ENCODE measurements at regions not wholly inside any gene's neighbourhood (a gene's known extent, or its start where the extent isn't known, plus 50 kb on each side); places are given as distances from the start of the nearest gene placed in this dataset.

GRCh38 chr16:8474587-8474986, 115.7 kb downstream of the TMEM114 start:
- TF ChIP-seq, protein P1, sequence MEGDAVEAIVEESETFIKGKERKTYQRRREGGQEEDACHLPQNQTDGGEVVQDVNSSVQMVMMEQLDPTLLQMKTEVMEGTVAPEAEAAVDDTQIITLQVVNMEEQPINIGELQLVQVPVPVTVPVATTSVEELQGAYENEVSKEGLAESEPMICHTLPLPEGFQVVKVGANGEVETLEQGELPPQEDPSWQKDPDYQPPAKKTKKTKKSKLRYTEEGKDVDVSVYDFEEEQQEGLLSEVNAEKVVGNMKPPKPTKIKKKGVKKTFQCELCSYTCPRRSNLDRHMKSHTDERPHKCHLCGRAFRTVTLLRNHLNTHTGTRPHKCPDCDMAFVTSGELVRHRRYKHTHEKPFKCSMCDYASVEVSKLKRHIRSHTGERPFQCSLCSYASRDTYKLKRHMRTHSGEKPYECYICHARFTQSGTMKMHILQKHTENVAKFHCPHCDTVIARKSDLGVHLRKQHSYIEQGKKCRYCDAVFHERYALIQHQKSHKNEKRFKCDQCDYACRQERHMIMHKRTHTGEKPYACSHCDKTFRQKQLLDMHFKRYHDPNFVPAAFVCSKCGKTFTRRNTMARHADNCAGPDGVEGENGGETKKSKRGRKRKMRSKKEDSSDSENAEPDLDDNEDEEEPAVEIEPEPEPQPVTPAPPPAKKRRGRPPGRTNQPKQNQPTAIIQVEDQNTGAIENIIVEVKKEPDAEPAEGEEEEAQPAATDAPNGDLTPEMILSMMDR (IDR thresholded peaks at IDR 0.05): no peak
- no peak for TF ChIP-seq POLR2A (IDR thresholded peaks at IDR 0.05)
